ENCODE measurements at regions not wholly inside any gene's neighbourhood (a gene's known extent, or its start where the extent isn't known, plus 50 kb on each side); places are given as distances from the start of the nearest gene placed in this dataset.

DNA sequence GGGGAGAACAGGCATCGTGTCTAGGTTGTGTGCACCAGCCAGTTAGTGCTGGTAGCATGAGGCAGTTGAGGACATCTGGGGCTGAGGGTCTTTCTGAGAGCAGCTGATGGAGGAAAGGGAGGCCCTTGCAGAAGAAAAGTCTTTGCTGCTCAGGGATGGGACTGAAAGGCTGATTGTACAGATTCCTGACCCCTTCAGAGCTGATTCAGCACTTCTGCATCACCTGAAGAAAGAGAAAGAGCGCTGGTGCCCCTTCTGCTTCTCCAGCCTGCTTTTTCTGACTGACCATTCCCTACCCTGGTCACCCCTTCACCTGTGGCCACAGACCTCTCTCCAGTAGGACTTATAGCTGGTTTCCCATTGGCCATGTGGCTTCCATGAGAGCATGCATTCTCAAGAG lies 476.2 kb downstream of the TSHZ3 start:
- H3K4me2 ChIP-seq = no peak overlapping the region
- Mint-ChIP-seq H3K9me3 (peaks cover 4% of the 10 kb centered on the region; the same call in 2 of the 3 replicates), H3K27ac (no peak overlapping the region), H3K27me3 (ENCODE audit: insufficient read depth, low read depth, poor library complexity) (peaks cover 2% of the 10 kb centered on the region), H3K4me3 (no peak overlapping the region), H3K36me3 (ENCODE audit: low read depth) (no peaks in the 10 kb centered on the region), H3K4me1 (no peaks in the 10 kb centered on the region)
- H3F3A ChIP-seq (replicated peaks; ENCODE audit: low read depth) = no peaks in the 10 kb centered on the region
- no peaks in the 10 kb centered on the region for H3K27me3 ChIP-seq (ENCODE audit: insufficient read depth)
- ATAC-seq (no peak), DNase-seq (ENCODE audit: low spot score) (no peak)
- H3K4me1 ChIP-seq (ENCODE audit: insufficient read depth) = no peaks in the 10 kb centered on the region
- H3K4me3 ChIP-seq = no peak overlapping the region
- TF ChIP-seq ZNF331 (CRISPR knock-in tag; IDR thresholded peaks at IDR 0.05; ENCODE audit: low read depth) = no peak
- TF ChIP-seq POLR2AphosphoS5 (IDR thresholded peaks at IDR 0.05; ENCODE audit: low read depth) = no peak
- TF ChIP-seq NANOG (IDR thresholded peaks at IDR 0.05; ENCODE audit: borderline replicate concordance) = no peak
- no peaks in the 10 kb centered on the region for H3K79me2 ChIP-seq (replicated peaks; ENCODE audit: insufficient read depth)
- no peaks in the 10 kb centered on the region; the same call in 1 of the 2 replicates for H3K9me2 ChIP-seq (ENCODE audit: insufficient read depth)
- H4K20me1 ChIP-seq (replicated peaks; ENCODE audit: insufficient read depth) = no peaks in the 10 kb centered on the region
- no peak overlapping the region for H2AFZ ChIP-seq
- H3K27ac ChIP-seq (ENCODE audit: low read depth) = no peak overlapping the region
- no peaks in the 10 kb centered on the region for H3K36me3 ChIP-seq (ENCODE audit: insufficient read depth)

DNA sequence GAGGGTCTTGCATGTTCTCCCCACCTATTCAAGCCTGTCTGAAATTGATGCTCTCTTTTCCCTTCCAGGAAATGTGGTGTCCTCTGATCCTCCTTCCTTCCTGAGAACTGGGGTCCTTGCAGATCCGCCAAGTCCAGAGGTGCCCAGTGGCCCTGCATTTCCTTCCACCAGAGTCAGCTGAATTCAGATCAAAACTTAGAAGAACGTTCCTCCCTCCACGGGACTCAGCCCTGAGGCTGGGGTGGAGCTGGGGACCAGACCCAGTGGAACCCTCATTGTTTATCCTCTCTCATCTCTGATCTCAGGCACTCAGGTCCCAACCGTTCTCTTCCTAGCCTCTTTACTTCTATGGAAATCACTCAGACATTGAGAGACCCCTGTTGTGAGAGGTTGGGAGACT lies 477.3 kb downstream of the TSHZ3 start:
- H3K9me2 ChIP-seq (ENCODE audit: insufficient read depth) = no peaks in the 10 kb centered on the region; the same call in 1 of the 2 replicates
- H3K4me1 ChIP-seq (ENCODE audit: insufficient read depth) = no peaks in the 10 kb centered on the region
- peaks cover 10% of the 10 kb centered on the region; the same call in 2 of the 3 replicates for H3K9me3 Mint-ChIP-seq
- ATAC-seq (no peak), DNase-seq (ENCODE audit: low spot score) (no peak)
- H3F3A ChIP-seq (replicated peaks; ENCODE audit: low read depth) = no peaks in the 10 kb centered on the region
- H3K79me2 ChIP-seq (replicated peaks; ENCODE audit: insufficient read depth) = no peaks in the 10 kb centered on the region
- H3K27ac Mint-ChIP-seq = no peak overlapping the region
- peaks cover 2% of the 10 kb centered on the region for H3K27me3 Mint-ChIP-seq (ENCODE audit: insufficient read depth, low read depth, poor library complexity)
- no peaks in the 10 kb centered on the region for H3K4me1 Mint-ChIP-seq
- H2AFZ ChIP-seq = no peak overlapping the region
- H3K27me3 ChIP-seq (ENCODE audit: insufficient read depth) = no peaks in the 10 kb centered on the region
- H3K36me3 ChIP-seq (ENCODE audit: insufficient read depth) = no peaks in the 10 kb centered on the region
- no peaks in the 10 kb centered on the region; the same call in 2 of the 3 replicates for H3K36me3 Mint-ChIP-seq (ENCODE audit: low read depth)
- H3K4me3 ChIP-seq = no peak overlapping the region
- no peak overlapping the region for H3K4me3 Mint-ChIP-seq
- H4K20me1 ChIP-seq (replicated peaks; ENCODE audit: insufficient read depth) = no peaks in the 10 kb centered on the region
- no peak overlapping the region for H3K4me2 ChIP-seq
- no peak overlapping the region for H3K27ac ChIP-seq (ENCODE audit: low read depth)
- TF ChIP-seq, protein P1, sequence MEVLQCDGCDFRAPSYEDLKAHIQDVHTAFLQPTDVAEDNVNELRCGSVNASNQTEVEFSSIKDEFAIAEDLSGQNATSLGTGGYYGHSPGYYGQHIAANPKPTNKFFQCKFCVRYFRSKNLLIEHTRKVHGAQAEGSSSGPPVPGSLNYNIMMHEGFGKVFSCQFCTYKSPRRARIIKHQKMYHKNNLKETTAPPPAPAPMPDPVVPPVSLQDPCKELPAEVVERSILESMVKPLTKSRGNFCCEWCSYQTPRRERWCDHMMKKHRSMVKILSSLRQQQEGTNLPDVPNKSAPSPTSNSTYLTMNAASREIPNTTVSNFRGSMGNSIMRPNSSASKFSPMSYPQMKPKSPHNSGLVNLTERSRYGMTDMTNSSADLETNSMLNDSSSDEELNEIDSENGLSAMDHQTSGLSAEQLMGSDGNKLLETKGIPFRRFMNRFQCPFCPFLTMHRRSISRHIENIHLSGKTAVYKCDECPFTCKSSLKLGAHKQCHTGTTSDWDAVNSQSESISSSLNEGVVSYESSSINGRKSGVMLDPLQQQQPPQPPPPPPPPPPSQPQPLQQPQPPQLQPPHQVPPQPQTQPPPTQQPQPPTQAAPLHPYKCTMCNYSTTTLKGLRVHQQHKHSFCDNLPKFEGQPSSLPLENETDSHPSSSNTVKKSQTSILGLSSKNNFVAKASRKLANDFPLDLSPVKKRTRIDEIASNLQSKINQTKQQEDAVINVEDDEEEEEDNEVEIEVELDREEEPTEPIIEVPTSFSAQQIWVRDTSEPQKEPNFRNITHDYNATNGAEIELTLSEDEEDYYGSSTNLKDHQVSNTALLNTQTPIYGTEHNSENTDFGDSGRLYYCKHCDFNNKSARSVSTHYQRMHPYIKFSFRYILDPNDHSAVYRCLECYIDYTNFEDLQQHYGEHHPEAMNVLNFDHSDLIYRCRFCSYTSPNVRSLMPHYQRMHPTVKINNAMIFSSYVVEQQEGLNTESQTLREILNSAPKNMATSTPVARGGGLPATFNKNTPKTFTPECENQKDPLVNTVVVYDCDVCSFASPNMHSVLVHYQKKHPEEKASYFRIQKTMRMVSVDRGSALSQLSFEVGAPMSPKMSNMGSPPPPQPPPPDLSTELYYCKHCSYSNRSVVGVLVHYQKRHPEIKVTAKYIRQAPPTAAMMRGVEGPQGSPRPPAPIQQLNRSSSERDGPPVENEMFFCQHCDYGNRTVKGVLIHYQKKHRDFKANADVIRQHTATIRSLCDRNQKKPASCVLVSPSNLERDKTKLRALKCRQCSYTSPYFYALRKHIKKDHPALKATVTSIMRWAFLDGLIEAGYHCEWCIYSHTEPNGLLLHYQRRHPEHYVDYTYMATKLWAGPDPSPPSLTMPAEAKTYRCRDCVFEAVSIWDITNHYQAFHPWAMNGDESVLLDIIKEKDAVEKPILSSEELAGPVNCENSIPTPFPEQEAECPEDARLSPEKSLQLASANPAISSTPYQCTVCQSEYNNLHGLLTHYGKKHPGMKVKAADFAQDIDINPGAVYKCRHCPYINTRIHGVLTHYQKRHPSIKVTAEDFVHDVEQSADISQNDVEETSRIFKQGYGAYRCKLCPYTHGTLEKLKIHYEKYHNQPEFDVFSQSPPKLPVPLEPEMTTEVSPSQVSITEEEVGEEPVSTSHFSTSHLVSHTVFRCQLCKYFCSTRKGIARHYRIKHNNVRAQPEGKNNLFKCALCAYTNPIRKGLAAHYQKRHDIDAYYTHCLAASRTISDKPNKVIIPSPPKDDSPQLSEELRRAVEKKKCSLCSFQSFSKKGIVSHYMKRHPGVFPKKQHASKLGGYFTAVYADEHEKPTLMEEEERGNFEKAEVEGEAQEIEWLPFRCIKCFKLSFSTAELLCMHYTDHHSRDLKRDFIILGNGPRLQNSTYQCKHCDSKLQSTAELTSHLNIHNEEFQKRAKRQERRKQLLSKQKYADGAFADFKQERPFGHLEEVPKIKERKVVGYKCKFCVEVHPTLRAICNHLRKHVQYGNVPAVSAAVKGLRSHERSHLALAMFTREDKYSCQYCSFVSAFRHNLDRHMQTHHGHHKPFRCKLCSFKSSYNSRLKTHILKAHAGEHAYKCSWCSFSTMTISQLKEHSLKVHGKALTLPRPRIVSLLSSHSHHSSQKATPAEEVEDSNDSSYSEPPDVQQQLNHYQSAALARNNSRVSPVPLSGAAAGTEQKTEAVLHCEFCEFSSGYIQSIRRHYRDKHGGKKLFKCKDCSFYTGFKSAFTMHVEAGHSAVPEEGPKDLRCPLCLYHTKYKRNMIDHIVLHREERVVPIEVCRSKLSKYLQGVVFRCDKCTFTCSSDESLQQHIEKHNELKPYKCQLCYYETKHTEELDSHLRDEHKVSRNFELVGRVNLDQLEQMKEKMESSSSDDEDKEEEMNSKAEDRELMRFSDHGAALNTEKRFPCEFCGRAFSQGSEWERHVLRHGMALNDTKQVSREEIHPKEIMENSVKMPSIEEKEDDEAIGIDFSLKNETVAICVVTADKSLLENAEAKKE (CRISPR knock-in tag; IDR thresholded peaks at IDR 0.05) = no peak
- TF ChIP-seq EZH2phosphoT487 (IDR thresholded peaks at IDR 0.05; ENCODE audit: unreplicated experiment) (no peak), POLR2AphosphoS5 (IDR thresholded peaks at IDR 0.05; ENCODE audit: low read depth) (no peak), ZNF114 (CRISPR knock-in tag; IDR thresholded peaks at IDR 0.05) (no peak), CREB1 (CRISPR knock-in tag; IDR thresholded peaks at IDR 0.05; ENCODE audit: low read depth) (no peak)
- TF ChIP-seq, protein P2, sequence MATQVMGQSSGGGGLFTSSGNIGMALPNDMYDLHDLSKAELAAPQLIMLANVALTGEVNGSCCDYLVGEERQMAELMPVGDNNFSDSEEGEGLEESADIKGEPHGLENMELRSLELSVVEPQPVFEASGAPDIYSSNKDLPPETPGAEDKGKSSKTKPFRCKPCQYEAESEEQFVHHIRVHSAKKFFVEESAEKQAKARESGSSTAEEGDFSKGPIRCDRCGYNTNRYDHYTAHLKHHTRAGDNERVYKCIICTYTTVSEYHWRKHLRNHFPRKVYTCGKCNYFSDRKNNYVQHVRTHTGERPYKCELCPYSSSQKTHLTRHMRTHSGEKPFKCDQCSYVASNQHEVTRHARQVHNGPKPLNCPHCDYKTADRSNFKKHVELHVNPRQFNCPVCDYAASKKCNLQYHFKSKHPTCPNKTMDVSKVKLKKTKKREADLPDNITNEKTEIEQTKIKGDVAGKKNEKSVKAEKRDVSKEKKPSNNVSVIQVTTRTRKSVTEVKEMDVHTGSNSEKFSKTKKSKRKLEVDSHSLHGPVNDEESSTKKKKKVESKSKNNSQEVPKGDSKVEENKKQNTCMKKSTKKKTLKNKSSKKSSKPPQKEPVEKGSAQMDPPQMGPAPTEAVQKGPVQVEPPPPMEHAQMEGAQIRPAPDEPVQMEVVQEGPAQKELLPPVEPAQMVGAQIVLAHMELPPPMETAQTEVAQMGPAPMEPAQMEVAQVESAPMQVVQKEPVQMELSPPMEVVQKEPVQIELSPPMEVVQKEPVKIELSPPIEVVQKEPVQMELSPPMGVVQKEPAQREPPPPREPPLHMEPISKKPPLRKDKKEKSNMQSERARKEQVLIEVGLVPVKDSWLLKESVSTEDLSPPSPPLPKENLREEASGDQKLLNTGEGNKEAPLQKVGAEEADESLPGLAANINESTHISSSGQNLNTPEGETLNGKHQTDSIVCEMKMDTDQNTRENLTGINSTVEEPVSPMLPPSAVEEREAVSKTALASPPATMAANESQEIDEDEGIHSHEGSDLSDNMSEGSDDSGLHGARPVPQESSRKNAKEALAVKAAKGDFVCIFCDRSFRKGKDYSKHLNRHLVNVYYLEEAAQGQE (IDR thresholded peaks at IDR 0.05; ENCODE audit: unreplicated experiment) = no peak
- TF ChIP-seq, protein P3, sequence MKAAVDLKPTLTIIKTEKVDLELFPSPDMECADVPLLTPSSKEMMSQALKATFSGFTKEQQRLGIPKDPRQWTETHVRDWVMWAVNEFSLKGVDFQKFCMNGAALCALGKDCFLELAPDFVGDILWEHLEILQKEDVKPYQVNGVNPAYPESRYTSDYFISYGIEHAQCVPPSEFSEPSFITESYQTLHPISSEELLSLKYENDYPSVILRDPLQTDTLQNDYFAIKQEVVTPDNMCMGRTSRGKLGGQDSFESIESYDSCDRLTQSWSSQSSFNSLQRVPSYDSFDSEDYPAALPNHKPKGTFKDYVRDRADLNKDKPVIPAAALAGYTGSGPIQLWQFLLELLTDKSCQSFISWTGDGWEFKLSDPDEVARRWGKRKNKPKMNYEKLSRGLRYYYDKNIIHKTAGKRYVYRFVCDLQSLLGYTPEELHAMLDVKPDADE (IDR thresholded peaks at IDR 0.05) = no peak
- TF ChIP-seq, protein P4, sequence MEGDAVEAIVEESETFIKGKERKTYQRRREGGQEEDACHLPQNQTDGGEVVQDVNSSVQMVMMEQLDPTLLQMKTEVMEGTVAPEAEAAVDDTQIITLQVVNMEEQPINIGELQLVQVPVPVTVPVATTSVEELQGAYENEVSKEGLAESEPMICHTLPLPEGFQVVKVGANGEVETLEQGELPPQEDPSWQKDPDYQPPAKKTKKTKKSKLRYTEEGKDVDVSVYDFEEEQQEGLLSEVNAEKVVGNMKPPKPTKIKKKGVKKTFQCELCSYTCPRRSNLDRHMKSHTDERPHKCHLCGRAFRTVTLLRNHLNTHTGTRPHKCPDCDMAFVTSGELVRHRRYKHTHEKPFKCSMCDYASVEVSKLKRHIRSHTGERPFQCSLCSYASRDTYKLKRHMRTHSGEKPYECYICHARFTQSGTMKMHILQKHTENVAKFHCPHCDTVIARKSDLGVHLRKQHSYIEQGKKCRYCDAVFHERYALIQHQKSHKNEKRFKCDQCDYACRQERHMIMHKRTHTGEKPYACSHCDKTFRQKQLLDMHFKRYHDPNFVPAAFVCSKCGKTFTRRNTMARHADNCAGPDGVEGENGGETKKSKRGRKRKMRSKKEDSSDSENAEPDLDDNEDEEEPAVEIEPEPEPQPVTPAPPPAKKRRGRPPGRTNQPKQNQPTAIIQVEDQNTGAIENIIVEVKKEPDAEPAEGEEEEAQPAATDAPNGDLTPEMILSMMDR (conservative IDR thresholded peaks at IDR 0.05; ENCODE audit: low read depth in 2 of 2) = no peak
